BE2C (cell line): ENCODE measurements at regions not wholly inside any gene's neighbourhood (a gene's known extent, or its start where the extent isn't known, plus 50 kb on each side); places are given as distances from the start of the nearest gene placed in this dataset.

Experiments
- DNase-seq: peaks from one replicate; pipeline ENCODE4 v3.0.0-alpha.2; 2020
- H3K27me3 ChIP-seq: fragments of 250-450 bp; sonication (Bioruptor Pico); 2 replicates; pipeline ENCODE4 v1.5.1; 2020; ENCODE audit warnings: mild to moderate bottlenecking
- H3K36me3 ChIP-seq: fragments of 250-450 bp; sonication (Bioruptor Pico); 2 replicates; pipeline ENCODE4 v1.5.1; 2020; ENCODE audit warnings: mild to moderate bottlenecking
- H3K4me1 ChIP-seq: fragments of 250-450 bp; sonication (Bioruptor Pico); 2 replicates; pipeline ENCODE4 v1.5.1; 2020
- H3K4me3 ChIP-seq: 2 replicates; pipeline ENCODE4 v1.5.1; 2011; ENCODE audit warnings: low read depth, low read length
- H3K9me3 ChIP-seq: fragments of 250-450 bp; sonication (Bioruptor Pico); 2 replicates; pipeline ENCODE4 v1.5.1; 2020
- TF ChIP-seq, protein P1 (sequence below): IDR thresholded peaks from 2 replicates; pipeline ENCODE4 v1.5.1; 2012; ENCODE audit warnings: mild to moderate bottlenecking, low read depth, low read length

DNA sequence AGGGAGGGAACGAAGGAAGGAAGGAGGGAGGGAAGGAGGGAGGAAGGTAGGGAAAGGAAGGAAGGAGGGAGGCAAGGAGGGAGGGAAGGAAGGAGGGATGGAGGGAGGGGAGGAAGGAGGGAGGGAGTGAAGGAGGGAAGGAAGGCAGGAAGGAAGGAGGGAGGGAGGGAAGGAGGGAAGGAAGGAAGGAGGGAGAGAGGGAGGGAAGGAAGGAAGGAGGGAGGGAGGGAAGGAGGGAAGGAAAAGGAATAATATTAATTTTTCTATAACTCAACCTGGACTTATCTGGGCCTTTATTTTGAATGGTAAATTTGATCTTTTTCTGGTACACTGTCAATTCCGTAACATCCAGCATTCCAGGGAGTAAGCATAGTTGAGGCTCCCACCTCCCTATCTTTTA lies 244.2 kb downstream of the SPRY1 start:
- no peaks in the 10 kb centered on the region for H3K4me1 ChIP-seq

DNA sequence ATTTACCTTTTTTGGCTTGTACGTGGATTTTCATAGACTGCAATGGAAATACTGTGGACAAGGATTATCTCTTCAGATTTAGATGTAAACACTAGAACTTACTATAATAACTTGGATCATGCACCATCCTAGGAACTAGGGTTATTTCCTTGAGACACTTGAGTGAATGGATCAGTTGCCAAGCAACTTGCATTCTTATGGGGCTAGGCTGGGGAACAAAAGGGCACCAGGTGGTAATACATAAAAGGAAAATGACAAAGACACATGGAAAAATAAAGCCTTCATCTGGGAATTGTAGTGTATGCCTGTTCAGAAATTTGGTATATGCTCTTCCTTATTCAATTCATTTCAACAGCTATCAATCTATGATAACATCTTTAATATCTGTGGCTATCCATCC lies 247.1 kb downstream of the SPRY1 start:
- no peaks in the 10 kb centered on the region for H3K4me1 ChIP-seq
- H3K36me3 ChIP-seq: no peaks in the 10 kb centered on the region
- TF ChIP-seq, protein P1, sequence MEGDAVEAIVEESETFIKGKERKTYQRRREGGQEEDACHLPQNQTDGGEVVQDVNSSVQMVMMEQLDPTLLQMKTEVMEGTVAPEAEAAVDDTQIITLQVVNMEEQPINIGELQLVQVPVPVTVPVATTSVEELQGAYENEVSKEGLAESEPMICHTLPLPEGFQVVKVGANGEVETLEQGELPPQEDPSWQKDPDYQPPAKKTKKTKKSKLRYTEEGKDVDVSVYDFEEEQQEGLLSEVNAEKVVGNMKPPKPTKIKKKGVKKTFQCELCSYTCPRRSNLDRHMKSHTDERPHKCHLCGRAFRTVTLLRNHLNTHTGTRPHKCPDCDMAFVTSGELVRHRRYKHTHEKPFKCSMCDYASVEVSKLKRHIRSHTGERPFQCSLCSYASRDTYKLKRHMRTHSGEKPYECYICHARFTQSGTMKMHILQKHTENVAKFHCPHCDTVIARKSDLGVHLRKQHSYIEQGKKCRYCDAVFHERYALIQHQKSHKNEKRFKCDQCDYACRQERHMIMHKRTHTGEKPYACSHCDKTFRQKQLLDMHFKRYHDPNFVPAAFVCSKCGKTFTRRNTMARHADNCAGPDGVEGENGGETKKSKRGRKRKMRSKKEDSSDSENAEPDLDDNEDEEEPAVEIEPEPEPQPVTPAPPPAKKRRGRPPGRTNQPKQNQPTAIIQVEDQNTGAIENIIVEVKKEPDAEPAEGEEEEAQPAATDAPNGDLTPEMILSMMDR: no peak
- no peak for DNase-seq
- H3K27me3 ChIP-seq: no peaks in the 10 kb centered on the region
- no peaks in the 10 kb centered on the region for H3K9me3 ChIP-seq
- no peak overlapping the region for H3K4me3 ChIP-seq

More for the DNA sequence above, 244.2 kb downstream of the SPRY1 start:
- no peaks in the 10 kb centered on the region for H3K27me3 ChIP-seq
- no peak overlapping the region for H3K4me3 ChIP-seq
- no peaks in the 10 kb centered on the region for H3K36me3 ChIP-seq
- TF ChIP-seq, protein P1: no peak
- no peaks in the 10 kb centered on the region for H3K9me3 ChIP-seq
- DNase-seq: no peak

DNA sequence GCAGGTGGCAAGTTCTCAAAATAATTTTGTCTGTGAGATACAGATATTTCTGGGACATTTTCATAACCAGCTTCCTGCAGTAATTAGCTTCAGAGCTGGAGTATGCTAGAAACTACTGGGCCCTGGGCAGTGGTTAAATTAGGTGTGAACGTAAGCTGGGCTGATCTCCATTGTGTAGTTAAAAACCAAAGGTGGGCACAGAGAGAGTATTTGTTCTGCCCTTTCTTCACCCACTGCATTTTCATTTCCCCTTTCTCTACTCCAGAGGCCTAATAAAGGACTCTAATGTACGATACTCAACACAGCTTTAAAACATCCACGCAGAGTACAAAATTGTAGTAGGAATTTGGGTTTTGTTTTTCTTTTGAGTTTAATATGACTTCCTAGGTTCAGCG lies 252.7 kb downstream of the SPRY1 start:
- H3K9me3 ChIP-seq: no peaks in the 10 kb centered on the region
- H3K36me3 ChIP-seq: no peaks in the 10 kb centered on the region
- H3K4me1 ChIP-seq: no peaks in the 10 kb centered on the region
- DNase-seq: no peak
- H3K4me3 ChIP-seq: no peak overlapping the region
- TF ChIP-seq, protein P1: no peak
- H3K27me3 ChIP-seq: no peaks in the 10 kb centered on the region

DNA sequence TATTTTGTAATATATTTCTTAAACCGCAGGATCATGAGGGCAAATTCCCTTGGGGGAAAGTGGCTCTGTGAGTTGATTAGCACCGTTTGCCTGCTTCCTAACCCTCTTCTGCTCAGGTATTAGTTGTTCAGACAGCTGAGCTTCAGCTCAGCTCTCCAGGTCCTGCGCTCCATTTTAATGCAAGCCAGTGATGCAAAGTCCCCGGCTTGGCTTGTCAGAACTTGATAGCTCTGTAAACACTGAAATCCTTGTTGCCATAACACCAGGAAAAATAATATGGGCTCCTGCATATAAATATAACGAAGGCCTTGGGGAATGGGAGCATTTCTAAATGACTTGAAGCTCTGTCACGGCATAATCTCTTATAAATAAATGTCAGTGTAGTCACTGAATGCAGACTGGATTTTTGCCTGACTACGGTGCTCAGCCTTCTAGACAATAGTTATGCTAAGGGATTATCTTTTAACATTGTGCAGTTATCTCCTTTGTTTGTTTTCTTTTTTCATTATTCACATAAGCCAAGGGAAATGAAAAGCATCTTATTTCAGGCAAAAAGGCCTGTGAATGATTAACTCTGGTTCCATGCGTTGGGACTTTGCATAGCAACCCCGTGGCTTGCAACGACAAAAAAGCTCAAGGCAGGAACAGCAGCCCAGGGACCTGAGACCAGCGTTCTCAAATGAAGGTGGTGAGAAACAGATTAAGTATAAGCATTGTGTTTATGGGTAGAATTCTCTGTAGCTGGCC lies 253.2 kb downstream of the SPRY1 start:
- TF ChIP-seq, protein P1: no peak
- no peaks in the 10 kb centered on the region for H3K9me3 ChIP-seq
- no peak overlapping the region for H3K4me3 ChIP-seq
- no peaks in the 10 kb centered on the region for H3K4me1 ChIP-seq
- no peak for DNase-seq
- H3K27me3 ChIP-seq: no peaks in the 10 kb centered on the region
- H3K36me3 ChIP-seq: no peaks in the 10 kb centered on the region

DNA sequence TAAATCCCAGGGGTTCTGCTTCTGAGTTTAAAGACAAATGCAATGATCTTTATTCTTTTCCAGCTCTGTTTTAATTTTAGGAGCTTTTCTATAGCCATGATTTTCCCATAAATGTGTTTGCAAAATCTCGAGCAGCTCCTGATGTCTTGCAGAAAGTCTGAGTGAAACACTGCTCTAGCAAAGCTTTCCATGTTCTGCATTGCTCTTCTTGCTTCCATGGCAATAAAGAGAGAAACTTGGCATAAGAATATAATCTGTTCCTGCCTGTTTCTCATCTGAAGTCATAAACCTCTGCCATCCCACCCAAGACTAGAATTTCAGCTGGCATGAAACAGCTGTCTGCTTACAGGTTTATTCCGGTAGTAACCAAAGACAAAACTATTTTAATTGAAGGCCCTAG lies 254.5 kb downstream of the SPRY1 start:
- TF ChIP-seq, protein P1: no peak
- Histone ChIP-seq H3K9me3 (no peaks in the 10 kb centered on the region), H3K27me3 (no peaks in the 10 kb centered on the region), H3K4me3 (no peak overlapping the region), H3K4me1 (no peaks in the 10 kb centered on the region), H3K36me3 (no peaks in the 10 kb centered on the region)
- no peak for DNase-seq

DNA sequence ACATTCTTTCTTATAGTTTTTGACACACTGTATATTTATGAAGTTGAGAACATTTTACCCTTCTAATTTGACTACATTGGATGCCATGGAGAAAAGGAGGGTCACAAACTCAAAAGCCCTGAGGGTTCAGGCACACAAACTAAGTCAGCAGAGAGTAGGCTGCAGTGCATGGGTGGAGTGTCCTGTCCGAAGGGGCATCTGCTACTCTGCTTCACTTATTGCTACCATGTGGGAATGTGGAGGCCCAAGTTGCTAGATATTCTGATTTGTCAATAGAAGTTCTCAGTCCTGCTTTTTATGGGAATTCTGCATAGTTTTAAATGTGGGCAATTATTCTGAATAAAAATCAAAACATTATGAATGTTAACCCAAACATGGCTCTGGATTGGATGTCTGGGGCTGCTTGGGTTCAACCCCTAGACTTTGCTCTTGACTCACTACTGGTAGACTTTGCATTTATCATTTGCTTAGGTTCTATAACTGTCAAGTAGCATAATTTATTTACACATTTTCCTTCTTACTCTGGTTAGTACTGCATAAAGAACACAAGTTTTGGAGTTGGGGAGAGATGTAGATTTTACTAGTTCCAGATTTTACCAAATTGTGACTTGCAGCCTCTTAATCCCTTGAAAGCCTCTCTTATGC lies 255.1 kb downstream of the SPRY1 start:
- DNase-seq: no peak
- H3K36me3 ChIP-seq: no peaks in the 10 kb centered on the region
- no peaks in the 10 kb centered on the region for H3K27me3 ChIP-seq
- no peak overlapping the region for H3K4me3 ChIP-seq
- no peaks in the 10 kb centered on the region for H3K4me1 ChIP-seq
- H3K9me3 ChIP-seq: no peaks in the 10 kb centered on the region
- TF ChIP-seq, protein P1: no peak
